ENCODE measurements at regions not wholly inside any gene's neighbourhood (a gene's known extent, or its start where the extent isn't known, plus 50 kb on each side); places are given as distances from the start of the nearest gene placed in this dataset.
"Not testable (repeated sequence)": the region's sequence is repeated elsewhere in the genome, so short reads cannot be mapped to it uniquely, and the experiment has no call there.

GRCh38 chr15:30688684-30689083 is 62.8 kb downstream of the ARHGAP11B start:
- DNase-seq, result not testable (repeated sequence)

GRCh38 chr15:30690153-30690552 is 64.2 kb downstream of the ARHGAP11B start:
- not testable (repeated sequence) for DNase-seq

GRCh38 chr15:30695811-30696210 is 69.9 kb downstream of the ARHGAP11B start:
- not testable (repeated sequence) for DNase-seq

GRCh38 chr15:30696439-30697314 is 70.7 kb downstream of the ARHGAP11B start:
- DNase-seq, result not testable (repeated sequence)

- DNase-seq, result not testable (repeated sequence)
Observed at GRCh38 chr15:30697315-30697685, 71.4 kb downstream of the ARHGAP11B start.

- not testable (repeated sequence) for DNase-seq
Observed at GRCh38 chr15:30700006-30700597, 74.2 kb downstream of the ARHGAP11B start.

GRCh38 chr15:30707976-30708685 is 82.2 kb downstream of the ARHGAP11B start:
- DNase-seq, result not testable (repeated sequence)

- DNase-seq, result not testable (repeated sequence)
Observed at GRCh38 chr15:30708809-30709208, 82.9 kb downstream of the ARHGAP11B start.

GRCh38 chr15:30718038-30718643 is 92.2 kb downstream of the ARHGAP11B start:
- DNase-seq, result not testable (repeated sequence)

- DNase-seq, result not testable (repeated sequence)
Observed at GRCh38 chr15:30719363-30719762, 93.4 kb downstream of the ARHGAP11B start.

GRCh38 chr15:30720825-30721224 is 94.9 kb downstream of the ARHGAP11B start:
- DNase-seq, result not testable (repeated sequence)

GRCh38 chr15:30721529-30721928 is 95.6 kb downstream of the ARHGAP11B start:
- DNase-seq, result not testable (repeated sequence)

GRCh38 chr15:30723540-30724175 is 97.7 kb downstream of the ARHGAP11B start:
- DNase-seq, result not testable (repeated sequence)

- DNase-seq, result not testable (repeated sequence)
Observed at GRCh38 chr15:30729880-30730590, 104.1 kb downstream of the ARHGAP11B start.

- DNase-seq, result not testable (repeated sequence)
Observed at GRCh38 chr15:30730633-30731032, 104.7 kb downstream of the ARHGAP11B start.

GRCh38 chr15:30732100-30732499 is 106.2 kb downstream of the ARHGAP11B start:
- DNase-seq, result not testable (repeated sequence)

- DNase-seq, result not testable (repeated sequence)
Observed at GRCh38 chr15:30735884-30736564, 110.1 kb downstream of the ARHGAP11B start.

GRCh38 chr15:30742796-30743195 is 116.9 kb downstream of the ARHGAP11B start:
- not testable (repeated sequence) for DNase-seq

GRCh38 chr15:30749048-30749447 is 123.1 kb downstream of the ARHGAP11B start:
- not testable (repeated sequence) for DNase-seq

GRCh38 chr15:30755036-30755687 is 129.2 kb downstream of the ARHGAP11B start:
- not testable (repeated sequence) for DNase-seq

Measured in right hindlimb (tissue), 1 donor.